ENCODE measurements at regions not wholly inside any gene's neighbourhood (a gene's known extent, or its start where the extent isn't known, plus 50 kb on each side); places are given as distances from the start of the nearest gene placed in this dataset.
"Not testable (repeated sequence)": the region's sequence is repeated elsewhere in the genome, so short reads cannot be mapped to it uniquely, and the experiment has no call there.

GRCh38 chr13:95420501-95420900 lies 119.2 kb upstream of the ABCC4 start:
- DNase-seq: no peak

GRCh38 chr13:95426631-95427030 lies 125.4 kb upstream of the ABCC4 start:
- Histone ChIP-seq H3K4me3 (no peak overlapping the region), H3K27me3 (no peaks in the 10 kb centered on the region), H3K4me1 (no peaks in the 10 kb centered on the region), H3K27ac (no peak overlapping the region), H3K36me3 (no peaks in the 10 kb centered on the region), H3K9ac (ENCODE audit: low read depth in 2 of 2, low read length in 2 of 2) (no peak overlapping the region), H3K9me3 (no peaks in the 10 kb centered on the region)
- DNase-seq: no peak
- no peak for TF ChIP-seq CTCF (IDR thresholded peaks at IDR 0.05)
- intact Hi-C loops (cut with DNase I): no loop called here

More at GRCh38 chr13:95420501-95420900, 119.2 kb upstream of the ABCC4 start:
- Histone ChIP-seq H3K27ac (no peak overlapping the region), H3K36me3 (no peaks in the 10 kb centered on the region), H3K4me3 (no peak overlapping the region), H3K9me3 (no peaks in the 10 kb centered on the region), H3K4me1 (no peaks in the 10 kb centered on the region), H3K9ac (ENCODE audit: low read depth in 2 of 2, low read length in 2 of 2) (no peak overlapping the region), H3K27me3 (no peaks in the 10 kb centered on the region)
- intact Hi-C loops (cut with DNase I): no loop called here
- TF ChIP-seq CTCF (IDR thresholded peaks at IDR 0.05): no peak

GRCh38 chr13:95430525-95430924 lies 122.0 kb upstream of the CLDN10 start:
- H3K9me3 ChIP-seq; H3K9ac ChIP-seq (ENCODE audit: low read depth in 2 of 2, low read length in 2 of 2); H3K4me3 ChIP-seq; intact Hi-C loops (cut with DNase I); DNase-seq; H3K27ac ChIP-seq; H3K4me1 ChIP-seq; H3K27me3 ChIP-seq; H3K36me3 ChIP-seq: not testable (repeated sequence)

- no peak for TF ChIP-seq CTCF (IDR thresholded peaks at IDR 0.05)
- Histone ChIP-seq H3K4me1 (no peaks in the 10 kb centered on the region), H3K4me3 (no peak overlapping the region), H3K27me3 (no peaks in the 10 kb centered on the region), H3K27ac (no peak overlapping the region), H3K36me3 (no peaks in the 10 kb centered on the region), H3K9ac (ENCODE audit: low read depth in 2 of 2, low read length in 2 of 2) (no peak overlapping the region), H3K9me3 (no peaks in the 10 kb centered on the region)
- intact Hi-C loops (cut with DNase I): no loop called here
- DNase-seq: no peak
These were observed 120.4 kb upstream of the CLDN10 start for GRCh38 chr13:95432141-95432540.

- no peak for DNase-seq
These were observed 119.0 kb upstream of the CLDN10 start for GRCh38 chr13:95433537-95433936.

GRCh38 chr13:95434111-95434510 lies 118.4 kb upstream of the CLDN10 start:
- Histone ChIP-seq H3K27ac (no peak overlapping the region), H3K9ac (ENCODE audit: low read depth in 2 of 2, low read length in 2 of 2) (no peak overlapping the region), H3K9me3 (no peaks in the 10 kb centered on the region), H3K27me3 (no peaks in the 10 kb centered on the region), H3K4me1 (no peaks in the 10 kb centered on the region), H3K4me3 (no peak overlapping the region), H3K36me3 (no peaks in the 10 kb centered on the region)
- no peak for TF ChIP-seq CTCF (IDR thresholded peaks at IDR 0.05)
- intact Hi-C loops (cut with DNase I): no loop called here
- no peak for DNase-seq

More at GRCh38 chr13:95433537-95433936, 119.0 kb upstream of the CLDN10 start:
- Histone ChIP-seq H3K4me3 (no peak overlapping the region), H3K4me1 (no peaks in the 10 kb centered on the region), H3K9ac (ENCODE audit: low read depth in 2 of 2, low read length in 2 of 2) (no peak overlapping the region), H3K27me3 (no peaks in the 10 kb centered on the region), H3K9me3 (no peaks in the 10 kb centered on the region), H3K27ac (no peak overlapping the region), H3K36me3 (no peaks in the 10 kb centered on the region)
- intact Hi-C loops (cut with DNase I): no loop called here
- no peak for TF ChIP-seq CTCF (IDR thresholded peaks at IDR 0.05)

All from colonic mucosa (tissue), 4 donors.